K562 (cell line): ENCODE measurements at regions not wholly inside any gene's neighbourhood (a gene's known extent, or its start where the extent isn't known, plus 50 kb on each side); places are given as distances from the start of the nearest gene placed in this dataset.

Experiments used
- ATAC-seq: fragments of 200-7000 bp; cut with Tn5 transposase; 3 replicates; pipeline ENCODE4 v1.9.1; 2020; ENCODE audit warnings: moderate library complexity
- BruUV-seq: library from RNA; stranded (reverse); fragments of 400-500 nt; replicated peaks from 2 replicates; lab custom pipeline; 2021; lab: Mats Ljungman, UMichigan
- CTCF ChIA-PET: fragments of 300-600 bp; formaldehyde crosslinking; extraction: SDS; loops from one replicate; lab custom pipeline; 2021; ENCODE audit warnings: low intra/inter-chr PET ratio; lab: Yijun Ruan, JAX
- POLR2A ChIA-PET: fragments of 300-600, 350-650 bp; sonication (Branson Sonifier 250); formaldehyde crosslinking; extraction: SDS; loops from one replicate; lab custom pipeline; 2021; ENCODE audit warnings: antibody characterized with exemption, inconsistent platforms; lab: Yijun Ruan, JAX
- DNase-seq, 4 experiments: peaks; one replicate each; pipeline versions ENCODE4 v3.0.0 to v3.0.0-alpha.2; 2011 to 2018; ENCODE audit warnings: low spot score in 3 of 4, mixed read lengths in 3 of 4; ENCODE audit errors: extremely low read depth in 1 of 4
- FAIRE-seq: peaks from 2 replicates; lab custom pipeline; 2011; peaks lifted over from hg19 to GRCh38; lab: Jason Lieb, UNC
- H2AFZ ChIP-seq: 2 replicates; pipeline ENCODE4 v1.6.0; 2011; ENCODE audit warnings: low read depth, low read length, control low read depth, inconsistent platforms
- H3K27ac ChIP-seq: fragments of 200-600 bp; 3 replicates; pipeline ENCODE4 v1.8.0; 2011; ENCODE audit warnings: low read depth, mild to moderate bottlenecking, control low read depth, inconsistent platforms, low read length, moderate library complexity, mixed read lengths; ENCODE audit errors: extremely low read depth
- H3K27me3 ChIP-seq, 2 experiments: fragments of 300-600 bp in 1 of 2; 2 replicates in 1 of 2; 3 replicates in 1 of 2; pipeline versions ENCODE4 v1.6.0 to v1.8.0; 2011; ENCODE audit warnings: inconsistent platforms in 2 of 2, low read length in 2 of 2, mild to moderate bottlenecking in 1 of 2, mixed read lengths in 1 of 2, moderate library complexity in 1 of 2; ENCODE audit not compliant: control insufficient read depth in 2 of 2, insufficient read depth in 2 of 2
- H3K36me3 ChIP-seq: fragments of 300-600 bp; 3 replicates; pipeline ENCODE4 v1.8.0; 2011; ENCODE audit warnings: mild to moderate bottlenecking, low read length, inconsistent platforms; ENCODE audit not compliant: control insufficient read depth, insufficient read depth
- H3K4me1 ChIP-seq, 2 experiments: fragments of 200-600 bp in 1 of 2; replicated peaks in 1 of 2; 2 replicates in 1 of 2; 3 replicates in 1 of 2; pipeline versions ENCODE4 v1.5.1 to v1.8.0; 2011; ENCODE audit warnings: inconsistent platforms in 2 of 2, low read length in 2 of 2, mild to moderate bottlenecking in 1 of 2, mixed read lengths in 1 of 2, moderate library complexity in 1 of 2; ENCODE audit not compliant: control insufficient read depth in 2 of 2, insufficient read depth in 2 of 2
- H3K4me2 ChIP-seq: 2 replicates; pipeline ENCODE4 v1.6.1; 2011; ENCODE audit warnings: low read length, control low read depth, inconsistent platforms, mixed read lengths; ENCODE audit not compliant: insufficient read depth
- H3K4me3 ChIP-seq: fragments of 200-600 bp; sonication (generic), shearing (Covaris generic); 2 replicates; pipeline ENCODE4 v1.5.1; 2016; ENCODE audit warnings: control low read depth, inconsistent platforms
- H3K79me2 ChIP-seq: fragments of 200-600 bp; 3 replicates; pipeline ENCODE4 v1.8.0; 2011; ENCODE audit warnings: low read length, inconsistent platforms; ENCODE audit not compliant: control insufficient read depth, insufficient read depth
- H3K9ac ChIP-seq, 2 experiments: 2 replicates each; pipeline versions ENCODE4 v1.6.0 to v1.6.1; 2011; ENCODE audit warnings: low read depth in 2 of 2, low read length in 2 of 2, control low read depth in 1 of 2, inconsistent platforms in 1 of 2, mild to moderate bottlenecking in 1 of 2, mixed read lengths in 1 of 2; ENCODE audit not compliant: insufficient read depth in 1 of 2
- H3K9me1 ChIP-seq: one replicate; pipeline ENCODE4 v1.6.0; 2011; ENCODE audit warnings: inconsistent platforms, mild to moderate bottlenecking, low read length, moderate library complexity; ENCODE audit not compliant: control insufficient read depth, insufficient read depth
- H3K9me3 ChIP-seq: replicated peaks from 2 replicates; pipeline ENCODE4 v1.5.1; 2011; ENCODE audit warnings: low read depth, low read length, inconsistent platforms; ENCODE audit not compliant: control insufficient read depth, insufficient read depth
- H4K20me1 ChIP-seq: replicated peaks from 2 replicates; pipeline ENCODE4 v1.6.1; 2011; ENCODE audit warnings: low read length, inconsistent platforms, mixed read lengths; ENCODE audit not compliant: control insufficient read depth, insufficient read depth
- PHF21A ChIP-seq: fragments of 450-650 bp; IDR thresholded peaks from 2 replicates; pipeline ENCODE4 v1.6.1; 2017; ENCODE audit warnings: low read depth, borderline replicate concordance
- POLR2G ChIP-seq: fragments of 200-400 bp; formaldehyde crosslinking; IDR thresholded peaks from 2 replicates; pipeline ENCODE4 v1.6.1; 2017; ENCODE audit warnings: low read depth, mild to moderate bottlenecking, antibody characterized with exemption, low read length, moderate library complexity
- PPARD ChIP-seq: fragments of 250-450 bp; sonication (Bioruptor Pico); IDR thresholded peaks from 2 replicates; pipeline ENCODE4 v1.8.0; 2022; ENCODE audit warnings: inconsistent platforms, mild to moderate bottlenecking, moderate library complexity
- SMAD1 ChIP-seq: fragments of 150-350 bp; IDR thresholded peaks from 2 replicates; pipeline ENCODE4 v1.6.1; 2014; ENCODE audit warnings: low read length, low read depth; ENCODE audit not compliant: partially characterized antibody
- SP1 ChIP-seq: sonication (generic); formaldehyde crosslinking; IDR thresholded peaks from 2 replicates; pipeline ENCODE4 v1.8.1; 2022; ENCODE audit warnings: mild to moderate bottlenecking, missing genetic modification reagents
- ZNF133 ChIP-seq: fragments of 250-450 bp; sonication (Bioruptor Pico); IDR thresholded peaks from 2 replicates; pipeline ENCODE4 v1.4.0; 2020; ENCODE audit warnings: mild to moderate bottlenecking
- ZNF263 ChIP-seq: sonication (generic); formaldehyde crosslinking; IDR thresholded peaks from 2 replicates; pipeline ENCODE4 v1.8.0; 2022; ENCODE audit warnings: mild to moderate bottlenecking, missing genetic modification reagents, borderline replicate concordance
- WGBS: fragments of 100-300 bp; shearing (Covaris generic); methylation state at CpG from one replicate; pipeline ENCODE4 v1.1.6; 2016; ENCODE audit warnings: low coverage, mixed read lengths; ENCODE audit not compliant: insufficient coverage; ENCODE audit errors: missing lambda C conversion rate; 5-methylcytosine and 5-hydroxymethylcytosine counted together
- in situ Hi-C: fragments of 300-500 bp; cut with MboI; formaldehyde crosslinking; loops from 4 replicates; pipeline ENCODE4 v1.15.0; 2018; ENCODE audit warnings: inconsistent platforms, mixed read lengths
- intact Hi-C: fragments of 100-400 bp; cut with micrococcal nuclease; formaldehyde crosslinking; loops from 2 replicates; pipeline ENCODE4 v1.14.2; 2022
- TF ChIP-seq, protein P1 (sequence below): fragments of 250-450 bp; sonication (Bioruptor Pico); IDR thresholded peaks from 2 replicates; pipeline ENCODE4 v1.4.0; 2020
- TF ChIP-seq, protein P2 (sequence below), 3 experiments: IDR thresholded peaks in 2 of 3; conservative IDR thresholded peaks in 1 of 3; 2 replicates each; pipeline ENCODE4 v1.5.1; 2011 to 2012; ENCODE audit warnings: low read length in 3 of 3, mild to moderate bottlenecking in 3 of 3, control low read depth in 2 of 3, improper control_type of control experiment in 1 of 3, inconsistent platforms in 1 of 3, low read depth in 1 of 3, mixed read lengths in 1 of 3, moderate library complexity in 1 of 3; ENCODE audit not compliant: insufficient read depth in 2 of 3
- TF ChIP-seq, protein P3 (sequence below): sonication (generic); formaldehyde crosslinking; IDR thresholded peaks from 2 replicates; pipeline ENCODE4 v1.8.0; 2022; ENCODE audit warnings: missing genetic modification reagents, mild to moderate bottlenecking, moderate library complexity, borderline replicate concordance
- TF ChIP-seq, protein P4 (sequence below): sonication (generic); formaldehyde crosslinking; IDR thresholded peaks from 2 replicates; pipeline ENCODE4 v1.8.0; 2022; ENCODE audit warnings: mild to moderate bottlenecking, missing genetic modification reagents

DNA sequence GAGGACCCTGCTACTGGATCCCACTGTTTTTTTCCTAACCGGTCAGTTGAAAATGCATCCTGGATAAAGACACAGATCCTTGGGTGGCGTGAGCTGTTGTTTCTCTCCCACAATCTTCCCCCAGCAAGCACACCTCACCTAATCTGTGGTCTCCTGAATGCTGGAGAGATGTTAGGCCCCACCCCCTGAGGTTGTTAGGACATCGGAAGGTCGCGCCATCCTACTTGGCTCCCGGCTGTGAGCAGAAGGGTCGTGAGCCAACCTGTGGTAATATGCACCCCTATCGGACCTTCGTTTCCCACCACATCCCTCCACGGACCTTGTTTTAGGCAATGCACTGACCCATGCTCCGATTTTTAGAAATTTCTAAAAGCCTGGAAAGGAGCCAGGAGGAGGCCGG lies 89.9 kb upstream of the IPO9 start (continued):
- TF ChIP-seq SMAD1 (no peak), PPARD (no peak)
- TF ChIP-seq, protein P1, sequence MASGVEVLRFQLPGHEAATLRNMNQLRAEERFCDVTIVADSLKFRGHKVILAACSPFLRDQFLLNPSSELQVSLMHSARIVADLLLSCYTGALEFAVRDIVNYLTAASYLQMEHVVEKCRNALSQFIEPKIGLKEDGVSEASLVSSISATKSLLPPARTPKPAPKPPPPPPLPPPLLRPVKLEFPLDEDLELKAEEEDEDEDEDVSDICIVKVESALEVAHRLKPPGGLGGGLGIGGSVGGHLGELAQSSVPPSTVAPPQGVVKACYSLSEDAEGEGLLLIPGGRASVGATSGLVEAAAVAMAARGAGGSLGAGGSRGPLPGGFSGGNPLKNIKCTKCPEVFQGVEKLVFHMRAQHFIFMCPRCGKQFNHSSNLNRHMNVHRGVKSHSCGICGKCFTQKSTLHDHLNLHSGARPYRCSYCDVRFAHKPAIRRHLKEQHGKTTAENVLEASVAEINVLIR (CRISPR knock-in tag): no peak

DNA sequence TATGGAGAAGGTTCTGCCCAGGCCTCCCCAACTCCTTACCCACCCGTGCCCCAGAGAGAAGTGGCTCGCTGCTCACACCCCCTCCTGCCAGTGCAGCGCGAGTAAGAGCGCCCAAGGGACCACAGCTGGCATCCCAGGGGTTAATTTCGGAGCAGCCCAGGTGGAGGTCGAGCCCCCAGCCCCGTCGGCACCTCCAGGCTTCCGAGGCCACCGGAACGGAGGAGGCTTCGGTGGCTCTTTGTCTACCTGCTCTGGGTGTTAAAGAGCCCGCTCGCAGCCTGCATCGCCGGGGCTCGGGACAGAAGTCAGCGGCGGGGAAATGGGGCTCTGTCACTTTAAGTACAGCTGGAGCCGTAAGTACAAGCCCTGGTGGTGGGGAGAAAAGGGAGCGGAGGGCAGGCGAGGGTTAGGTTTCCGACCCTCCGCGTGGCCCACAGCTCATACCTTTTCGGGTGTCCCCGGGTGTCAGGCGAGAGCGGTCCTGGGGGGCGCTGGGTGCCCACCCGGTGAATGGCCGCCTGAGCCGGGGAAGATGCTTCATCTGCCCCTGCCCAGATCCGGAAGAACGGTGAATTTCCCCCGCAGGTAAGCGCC lies 89.4 kb upstream of the IPO9 start:
- H3K4me1 ChIP-seq: peaks cover 4 to 14% of the 10 kb centered on the region in 2 experiments; a peak in 4 of 5 replicates
- in situ Hi-C loops: no loop called here
- H4K20me1 ChIP-seq: peaks cover 35% of the 10 kb centered on the region
- intact Hi-C loops: no loop called here
- no peak overlapping the region for H3K4me2 ChIP-seq
- WGBS: 12% methylated on average over 38 of the region's 38 CpGs
- H3K27ac ChIP-seq: no peak overlapping the region
- TF ChIP-seq, protein P2, sequence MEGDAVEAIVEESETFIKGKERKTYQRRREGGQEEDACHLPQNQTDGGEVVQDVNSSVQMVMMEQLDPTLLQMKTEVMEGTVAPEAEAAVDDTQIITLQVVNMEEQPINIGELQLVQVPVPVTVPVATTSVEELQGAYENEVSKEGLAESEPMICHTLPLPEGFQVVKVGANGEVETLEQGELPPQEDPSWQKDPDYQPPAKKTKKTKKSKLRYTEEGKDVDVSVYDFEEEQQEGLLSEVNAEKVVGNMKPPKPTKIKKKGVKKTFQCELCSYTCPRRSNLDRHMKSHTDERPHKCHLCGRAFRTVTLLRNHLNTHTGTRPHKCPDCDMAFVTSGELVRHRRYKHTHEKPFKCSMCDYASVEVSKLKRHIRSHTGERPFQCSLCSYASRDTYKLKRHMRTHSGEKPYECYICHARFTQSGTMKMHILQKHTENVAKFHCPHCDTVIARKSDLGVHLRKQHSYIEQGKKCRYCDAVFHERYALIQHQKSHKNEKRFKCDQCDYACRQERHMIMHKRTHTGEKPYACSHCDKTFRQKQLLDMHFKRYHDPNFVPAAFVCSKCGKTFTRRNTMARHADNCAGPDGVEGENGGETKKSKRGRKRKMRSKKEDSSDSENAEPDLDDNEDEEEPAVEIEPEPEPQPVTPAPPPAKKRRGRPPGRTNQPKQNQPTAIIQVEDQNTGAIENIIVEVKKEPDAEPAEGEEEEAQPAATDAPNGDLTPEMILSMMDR (IDR thresholded peaks at IDR 0.05 in 2 of 3, conservative IDR thresholded peaks at IDR 0.05 in 1 of 3; ENCODE audit: insufficient read depth in 2 of 3, low read depth in 1 of 3, low read length in 3 of 3): 0 out of 6 replicates have a peak, but pooled peaks of 1 of the 3 experiments have one; percentile 3
- TF ChIP-seq, protein P3, sequence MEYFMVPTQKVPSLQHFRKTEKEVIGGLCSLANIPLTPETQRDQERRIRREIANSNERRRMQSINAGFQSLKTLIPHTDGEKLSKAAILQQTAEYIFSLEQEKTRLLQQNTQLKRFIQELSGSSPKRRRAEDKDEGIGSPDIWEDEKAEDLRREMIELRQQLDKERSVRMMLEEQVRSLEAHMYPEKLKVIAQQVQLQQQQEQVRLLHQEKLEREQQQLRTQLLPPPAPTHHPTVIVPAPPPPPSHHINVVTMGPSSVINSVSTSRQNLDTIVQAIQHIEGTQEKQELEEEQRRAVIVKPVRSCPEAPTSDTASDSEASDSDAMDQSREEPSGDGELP: peak; percentile 90
- TF ChIP-seq ZNF263 (no peak), SP1 (CRISPR knock-in tag) (peak; percentile 38; the same call in 1 of the 2 replicates), POLR2G (0 out of 2 replicates have a peak, but pooled peaks have one; percentile 18), PHF21A (no peak), ZNF133 (CRISPR knock-in tag) (no peak)
- TF ChIP-seq, protein P4, sequence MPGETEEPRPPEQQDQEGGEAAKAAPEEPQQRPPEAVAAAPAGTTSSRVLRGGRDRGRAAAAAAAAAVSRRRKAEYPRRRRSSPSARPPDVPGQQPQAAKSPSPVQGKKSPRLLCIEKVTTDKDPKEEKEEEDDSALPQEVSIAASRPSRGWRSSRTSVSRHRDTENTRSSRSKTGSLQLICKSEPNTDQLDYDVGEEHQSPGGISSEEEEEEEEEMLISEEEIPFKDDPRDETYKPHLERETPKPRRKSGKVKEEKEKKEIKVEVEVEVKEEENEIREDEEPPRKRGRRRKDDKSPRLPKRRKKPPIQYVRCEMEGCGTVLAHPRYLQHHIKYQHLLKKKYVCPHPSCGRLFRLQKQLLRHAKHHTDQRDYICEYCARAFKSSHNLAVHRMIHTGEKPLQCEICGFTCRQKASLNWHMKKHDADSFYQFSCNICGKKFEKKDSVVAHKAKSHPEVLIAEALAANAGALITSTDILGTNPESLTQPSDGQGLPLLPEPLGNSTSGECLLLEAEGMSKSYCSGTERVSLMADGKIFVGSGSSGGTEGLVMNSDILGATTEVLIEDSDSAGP (CRISPR knock-in tag): peak; percentile 95
- H3K9me1 ChIP-seq: no peaks in the 10 kb centered on the region
- ATAC-seq: peak; percentile 82
- no TSS peak for BruUV-seq
- no peaks in the 10 kb centered on the region for H3K79me2 ChIP-seq
- no peak for FAIRE-seq
- POLR2A ChIA-PET: interaction anchor here (0.6 to 1.3 kb wide), 7 partner anchors 8 to 609 kb away, joined by 3 to 4 read pairs (median 3); no protein-coding TSS in a partner anchor
- peak in 1 of 4 experiments; percentile 27 for DNase-seq
- H2AFZ ChIP-seq: no peak overlapping the region; the same call in 1 of the 2 replicates
- no peak overlapping the region for H3K4me3 ChIP-seq
- H3K9ac ChIP-seq: peak overlapping the region in 1 of 2 experiments; percentile 50; a peak in 2 of 4 replicates
- no peaks in the 10 kb centered on the region for H3K9me3 ChIP-seq
- H3K36me3 ChIP-seq: no peaks in the 10 kb centered on the region
- peaks cover 17 to 45% of the 10 kb centered on the region in 2 experiments for H3K27me3 ChIP-seq
- CTCF ChIA-PET: no interaction called here
